NB4 (cell line): ENCODE measurements at regions not wholly inside any gene's neighbourhood (a gene's known extent, or its start where the extent isn't known, plus 50 kb on each side); places are given as distances from the start of the nearest gene placed in this dataset.

Experiments
- TF ChIP-seq, protein P1 (sequence below): IDR thresholded peaks from 2 replicates; pipeline ENCODE4 v1.6.1; 2011; ENCODE audit warnings: low read depth, low read length
- TF ChIP-seq, protein P2 (sequence below): IDR thresholded peaks from one replicate; pipeline ENCODE4 v1.5.1; 2012; ENCODE audit warnings: low read depth, low read length

DNA sequence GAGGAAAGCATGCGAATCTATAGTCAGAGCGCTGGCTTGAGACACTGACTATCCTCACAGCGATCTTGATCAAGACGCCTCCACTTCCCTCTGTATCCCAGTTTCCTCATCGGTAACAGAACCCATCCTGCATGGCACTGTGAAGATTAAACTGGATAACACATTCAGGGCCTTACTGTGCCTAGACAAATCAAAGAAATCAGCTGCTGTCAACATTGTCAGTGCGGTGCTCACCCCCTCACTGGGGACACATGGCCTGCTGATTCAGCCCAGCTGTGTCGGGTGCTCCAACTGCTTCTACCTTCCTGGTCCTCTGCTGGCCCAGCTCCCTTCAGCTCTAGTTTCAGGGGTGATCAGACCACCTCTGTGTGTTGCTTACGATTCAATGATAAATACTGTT, 268.6 kb upstream of the AGAP1 start:
- TF ChIP-seq, protein P1, sequence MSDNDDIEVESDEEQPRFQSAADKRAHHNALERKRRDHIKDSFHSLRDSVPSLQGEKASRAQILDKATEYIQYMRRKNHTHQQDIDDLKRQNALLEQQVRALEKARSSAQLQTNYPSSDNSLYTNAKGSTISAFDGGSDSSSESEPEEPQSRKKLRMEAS, result no peak
- TF ChIP-seq, protein P2, sequence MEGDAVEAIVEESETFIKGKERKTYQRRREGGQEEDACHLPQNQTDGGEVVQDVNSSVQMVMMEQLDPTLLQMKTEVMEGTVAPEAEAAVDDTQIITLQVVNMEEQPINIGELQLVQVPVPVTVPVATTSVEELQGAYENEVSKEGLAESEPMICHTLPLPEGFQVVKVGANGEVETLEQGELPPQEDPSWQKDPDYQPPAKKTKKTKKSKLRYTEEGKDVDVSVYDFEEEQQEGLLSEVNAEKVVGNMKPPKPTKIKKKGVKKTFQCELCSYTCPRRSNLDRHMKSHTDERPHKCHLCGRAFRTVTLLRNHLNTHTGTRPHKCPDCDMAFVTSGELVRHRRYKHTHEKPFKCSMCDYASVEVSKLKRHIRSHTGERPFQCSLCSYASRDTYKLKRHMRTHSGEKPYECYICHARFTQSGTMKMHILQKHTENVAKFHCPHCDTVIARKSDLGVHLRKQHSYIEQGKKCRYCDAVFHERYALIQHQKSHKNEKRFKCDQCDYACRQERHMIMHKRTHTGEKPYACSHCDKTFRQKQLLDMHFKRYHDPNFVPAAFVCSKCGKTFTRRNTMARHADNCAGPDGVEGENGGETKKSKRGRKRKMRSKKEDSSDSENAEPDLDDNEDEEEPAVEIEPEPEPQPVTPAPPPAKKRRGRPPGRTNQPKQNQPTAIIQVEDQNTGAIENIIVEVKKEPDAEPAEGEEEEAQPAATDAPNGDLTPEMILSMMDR, result no peak
